HT-29 (cell line): ENCODE measurements at regions not wholly inside any gene's neighbourhood (a gene's known extent, or its start where the extent isn't known, plus 50 kb on each side); places are given as distances from the start of the nearest gene placed in this dataset.

Source experiments
- DNase-seq: peaks from one replicate; pipeline ENCODE4 v3.0.0-alpha.2; 2015; ENCODE audit warnings: low spot score

DNA sequence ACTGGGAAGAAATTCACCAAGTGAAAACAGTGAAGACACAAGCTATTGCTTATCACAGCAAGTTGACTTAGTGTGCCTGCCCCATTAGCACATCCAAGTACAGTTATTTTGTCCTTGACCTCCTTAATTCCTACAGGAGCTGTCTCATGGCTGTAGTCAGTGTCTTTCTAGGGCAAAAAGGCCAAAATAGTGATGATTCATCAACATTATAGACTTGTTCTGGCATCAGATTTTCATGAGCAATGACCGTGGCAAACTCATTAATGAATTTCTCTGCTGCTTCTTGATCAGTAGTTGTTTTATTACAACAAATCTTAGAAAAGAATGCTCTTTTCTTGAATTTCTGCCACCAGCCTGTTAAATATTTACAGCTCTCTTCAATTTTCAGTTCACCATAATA lies 1169.3 kb upstream of the DDX18 start:
- no peak for DNase-seq

DNA sequence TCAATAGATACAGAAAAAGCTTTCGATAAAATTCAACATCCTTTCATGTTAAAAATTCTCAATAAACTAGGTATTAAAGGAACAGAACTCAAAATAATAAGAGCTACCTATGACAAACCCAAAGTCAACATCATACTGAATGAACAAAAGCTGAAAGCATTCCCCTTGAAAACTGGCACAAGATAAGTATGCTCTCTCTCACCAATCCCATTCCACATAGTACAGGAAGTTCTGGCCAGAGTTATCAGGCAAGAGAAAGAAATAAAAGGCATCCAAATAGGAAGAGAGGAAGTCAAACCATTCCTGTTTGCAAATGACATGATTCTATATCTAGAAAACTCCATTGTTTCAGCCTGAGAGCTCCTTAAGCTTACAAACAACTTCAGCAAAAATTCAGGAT lies 1145.8 kb upstream of the DDX18 start:
- no peak for DNase-seq

DNA sequence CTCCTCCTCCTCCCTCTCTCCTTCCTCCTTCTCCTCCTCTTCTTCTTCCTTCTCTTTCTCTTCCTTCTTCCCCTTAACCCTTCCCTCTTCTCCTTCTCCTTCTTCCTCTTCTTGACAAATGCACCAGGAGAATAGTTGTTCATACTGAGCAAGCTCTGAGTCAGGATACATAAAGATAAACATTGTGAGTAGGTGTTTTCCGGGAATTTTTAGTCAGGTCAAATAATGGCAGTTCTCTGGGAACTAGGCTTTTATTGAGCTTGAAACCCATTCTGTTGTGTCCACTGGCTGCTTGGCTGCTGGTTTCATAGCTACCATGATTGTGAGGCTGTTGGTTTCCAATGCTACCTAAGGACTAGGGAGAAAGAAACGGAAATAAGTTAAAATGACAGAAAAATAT lies 1144.7 kb upstream of the DDX18 start:
- no peak for DNase-seq

DNA sequence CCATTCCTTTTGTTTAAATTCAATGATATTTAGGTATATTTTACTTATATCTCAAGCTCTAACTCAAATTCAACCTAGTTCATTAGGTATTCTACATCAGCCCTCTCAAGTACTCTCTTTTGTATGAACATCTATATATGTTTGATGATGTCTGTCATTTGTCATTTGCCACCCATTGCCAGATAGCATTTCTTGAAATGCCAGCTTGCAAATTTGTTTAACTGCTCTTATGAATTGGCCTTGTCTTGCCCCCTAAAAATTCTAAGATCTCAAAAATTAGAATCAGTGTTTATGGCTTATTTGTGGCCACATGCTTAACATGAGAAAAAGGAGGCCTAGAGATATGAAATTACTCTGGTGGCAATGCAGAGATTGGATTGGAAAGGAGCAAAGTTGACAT lies 1140.3 kb upstream of the DDX18 start:
- no peak for DNase-seq

DNA sequence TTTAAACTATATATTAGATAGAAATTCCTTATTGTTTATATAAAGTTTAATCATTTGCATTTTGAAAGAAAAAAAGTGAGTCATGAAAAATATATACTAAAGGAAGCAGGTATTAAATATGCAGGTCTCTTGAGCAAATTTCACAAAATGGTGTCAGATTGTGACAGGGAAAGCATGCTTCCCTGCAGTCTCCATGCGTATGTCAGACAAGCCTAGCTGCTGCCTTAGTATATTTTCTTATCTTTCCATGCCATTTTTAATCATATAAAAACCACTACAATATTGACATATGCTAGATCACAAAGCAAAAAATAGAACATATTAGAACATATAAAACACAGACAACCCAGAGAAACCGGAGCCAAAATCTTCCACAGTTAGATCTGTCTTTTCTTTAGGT lies 1137.7 kb upstream of the DDX18 start:
- DNase-seq: no peak

DNA sequence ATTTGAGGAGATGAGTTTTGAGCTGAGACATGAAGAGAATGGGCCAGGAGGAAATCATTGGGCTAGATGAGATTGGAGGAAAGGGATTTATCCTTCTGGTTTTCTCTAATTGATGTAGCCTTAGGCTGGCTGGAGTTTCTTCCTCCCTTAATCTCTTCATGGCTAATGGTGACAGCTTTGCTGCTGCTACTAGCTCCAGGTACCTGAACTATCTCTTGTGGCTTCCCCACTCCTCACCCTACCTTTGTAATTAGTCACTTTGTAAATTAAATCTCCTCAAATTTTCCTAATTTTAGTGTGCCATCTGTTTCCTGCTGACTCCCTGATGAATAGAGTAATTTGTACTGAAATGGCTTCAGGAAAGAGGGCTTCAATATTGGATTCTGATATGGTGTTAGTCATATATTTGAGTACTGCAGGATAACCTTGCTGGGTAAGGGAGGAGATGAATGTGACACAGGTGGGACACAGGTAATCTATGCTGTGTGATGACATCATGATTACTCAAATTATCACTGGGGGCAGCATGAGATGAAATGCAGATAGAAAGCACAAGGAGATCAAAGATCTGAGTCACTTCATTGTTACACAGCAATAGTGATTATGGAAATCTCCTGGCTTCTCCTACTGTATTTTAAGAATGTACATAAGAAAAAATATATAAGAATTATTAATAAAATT lies 1134.1 kb upstream of the DDX18 start:
- no peak for DNase-seq

DNA sequence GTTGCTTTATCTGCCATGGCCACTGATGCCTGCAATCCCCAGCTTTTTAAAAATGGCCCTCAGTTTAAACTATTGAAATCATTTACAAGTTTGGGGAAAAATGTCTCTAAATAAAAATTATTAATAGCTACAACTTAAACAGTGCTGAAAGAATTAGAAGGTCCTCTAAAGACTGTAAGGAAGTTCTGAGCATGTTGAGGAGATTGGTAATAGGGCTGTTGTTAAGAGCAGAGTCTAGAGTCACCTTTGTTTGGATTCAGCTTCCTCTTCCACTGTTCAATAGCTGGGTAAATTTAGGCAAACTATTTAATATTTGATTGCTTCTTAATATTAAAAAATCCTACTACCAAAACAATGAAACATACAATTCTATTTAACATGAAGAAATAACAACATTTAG lies 1127.1 kb upstream of the DDX18 start:
- DNase-seq: no peak

DNA sequence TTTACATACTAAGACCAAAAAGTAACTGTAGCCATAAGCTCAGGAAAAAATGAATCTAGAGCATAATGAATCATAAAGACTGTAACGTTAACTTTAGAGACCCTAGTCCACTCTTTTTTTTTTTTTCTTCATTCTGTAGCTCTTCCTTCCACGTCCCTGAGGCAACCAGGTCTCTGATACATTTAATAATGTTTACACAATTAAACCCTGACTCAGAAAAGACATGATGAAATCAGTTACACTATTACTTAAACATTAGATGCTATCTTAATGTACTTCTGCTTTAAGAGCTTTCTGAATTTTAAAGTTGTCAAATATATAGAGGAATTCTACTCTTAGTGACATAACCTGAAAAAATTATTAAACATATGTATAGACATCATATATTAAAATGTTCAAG lies 1121.5 kb upstream of the DDX18 start:
- no peak for DNase-seq

DNA sequence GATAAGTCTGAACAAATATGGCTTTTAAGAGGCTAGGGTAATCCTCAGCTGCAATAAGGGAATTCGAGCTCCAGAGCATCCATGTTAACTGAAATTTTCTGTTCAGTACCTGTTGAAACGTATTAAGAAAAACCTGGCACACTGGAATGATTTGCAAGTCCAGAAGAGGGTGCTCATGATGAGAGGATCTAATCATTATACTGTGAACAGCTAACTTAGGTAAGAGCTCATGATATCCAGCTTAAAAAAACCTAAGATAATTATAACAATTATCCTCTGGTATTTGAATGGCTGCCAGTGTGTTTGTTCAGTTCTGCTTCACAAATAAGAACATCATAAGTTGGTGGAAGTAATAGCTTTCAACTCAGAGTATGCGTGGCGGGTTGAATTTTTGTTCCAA lies 1118.3 kb upstream of the DDX18 start:
- DNase-seq: peak; percentile 1

DNA sequence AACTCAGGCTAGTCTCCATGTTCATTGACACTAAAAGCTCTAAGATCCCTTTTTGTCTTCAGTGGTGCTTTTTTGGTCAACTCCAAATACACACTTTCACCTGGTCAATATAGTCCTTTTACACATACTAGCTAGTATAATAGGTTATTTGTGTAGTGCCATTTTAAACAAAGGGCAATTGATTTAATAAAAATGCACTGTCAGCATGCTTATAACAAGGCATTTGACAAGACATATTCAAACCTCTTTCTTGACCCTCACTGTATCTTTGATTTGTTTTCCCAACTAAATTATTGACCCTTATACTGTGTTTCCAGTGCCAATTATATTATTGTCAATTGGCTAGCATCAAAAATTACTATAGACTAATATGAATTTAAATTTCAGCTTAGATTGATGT lies 1117.6 kb upstream of the DDX18 start:
- no peak for DNase-seq

DNA sequence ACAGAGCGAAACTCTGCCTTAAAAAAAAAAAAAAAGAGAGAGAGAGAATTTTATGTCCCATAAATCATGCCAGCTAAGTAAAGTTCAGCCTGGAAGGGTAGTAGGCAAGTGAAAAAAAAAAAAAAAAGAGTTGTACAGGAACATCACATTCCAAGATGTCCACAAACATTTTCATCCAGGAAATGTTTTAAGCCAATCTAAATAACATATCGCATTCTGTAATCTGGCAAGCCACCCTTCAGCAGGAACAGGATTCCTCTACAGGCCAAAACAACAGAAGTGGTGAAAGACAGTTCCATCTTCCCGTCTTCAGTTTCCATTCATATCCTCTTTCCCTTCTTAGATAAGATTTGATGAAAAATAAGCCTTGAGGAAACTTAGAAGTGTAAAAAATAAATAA lies 1108.1 kb upstream of the DDX18 start:
- DNase-seq: no peak

DNA sequence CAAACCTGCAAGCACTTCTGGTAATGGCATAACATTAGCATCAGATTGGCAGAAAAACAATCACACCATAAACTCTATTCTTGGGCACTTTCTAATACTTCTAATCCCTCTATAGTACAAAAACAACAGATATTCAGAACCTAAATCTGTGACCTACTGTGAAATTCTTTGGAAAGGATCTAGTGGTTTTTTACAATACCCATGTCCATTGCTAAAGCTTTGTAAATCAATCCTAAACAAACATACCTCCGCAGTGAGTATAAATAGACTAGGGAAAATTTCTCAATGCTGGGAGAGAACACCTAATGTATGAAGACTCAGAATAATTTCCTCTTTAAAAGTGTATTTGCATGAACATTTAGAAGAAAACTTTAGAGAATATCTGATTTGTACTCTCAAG lies 1098.5 kb upstream of the DDX18 start:
- no peak for DNase-seq

DNA sequence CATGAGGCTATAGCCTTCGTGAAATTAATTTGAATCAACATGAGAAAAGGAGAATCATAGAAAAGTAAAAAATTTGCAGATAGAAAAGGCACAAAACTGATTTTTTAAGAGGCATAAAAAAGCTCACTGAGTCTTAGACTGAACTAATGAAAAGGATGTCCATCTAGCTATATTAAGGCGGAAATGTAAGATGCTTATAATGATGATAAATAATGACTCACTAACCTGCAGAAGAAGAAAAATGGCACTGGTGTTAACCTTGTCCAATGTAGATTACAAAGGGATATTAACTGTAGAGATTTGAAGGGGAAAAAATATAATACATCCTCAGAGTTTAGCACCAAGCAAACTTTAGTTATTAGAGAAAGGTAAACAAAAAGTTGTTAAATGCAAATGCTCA lies 1098.0 kb upstream of the DDX18 start:
- no peak for DNase-seq

DNA sequence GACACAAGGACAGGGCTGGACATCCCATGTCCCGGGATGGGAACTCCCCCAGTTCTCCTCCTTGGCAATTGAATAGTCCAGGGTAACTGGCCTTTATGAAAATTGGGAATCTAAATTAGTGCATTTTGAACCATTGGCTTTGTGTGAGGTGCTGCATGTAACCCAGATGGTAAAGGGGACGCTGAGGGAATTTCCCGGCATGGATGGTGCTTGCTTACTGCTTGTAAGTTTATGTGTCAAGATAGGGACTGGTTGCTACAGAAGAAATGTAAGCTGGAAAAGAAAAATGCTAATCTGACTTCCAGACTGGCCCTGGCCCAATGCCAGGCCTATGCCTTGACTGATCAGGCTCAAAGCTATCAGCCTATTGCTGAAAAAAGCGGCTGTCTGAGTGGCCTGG lies 1096.7 kb upstream of the DDX18 start:
- no peak for DNase-seq

DNA sequence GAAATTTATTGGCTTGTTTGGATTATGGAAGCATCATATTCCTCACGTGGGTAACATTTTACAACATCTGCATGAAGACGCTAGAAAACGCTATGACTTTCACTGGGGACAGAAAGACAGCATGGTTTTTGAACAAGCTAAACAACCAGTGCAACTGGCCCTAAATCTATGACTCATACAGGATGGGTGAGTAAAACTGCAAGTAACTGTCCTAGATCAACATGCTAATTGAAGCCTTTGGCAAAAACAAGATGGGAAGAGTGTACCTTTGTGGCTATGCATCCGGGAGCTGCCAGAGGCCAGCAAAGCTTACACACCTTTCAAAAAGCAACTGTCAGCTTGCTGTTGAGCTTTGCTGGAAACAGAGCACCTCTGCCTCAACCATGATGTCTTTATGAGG lies 1096.0 kb upstream of the DDX18 start:
- no peak for DNase-seq

DNA sequence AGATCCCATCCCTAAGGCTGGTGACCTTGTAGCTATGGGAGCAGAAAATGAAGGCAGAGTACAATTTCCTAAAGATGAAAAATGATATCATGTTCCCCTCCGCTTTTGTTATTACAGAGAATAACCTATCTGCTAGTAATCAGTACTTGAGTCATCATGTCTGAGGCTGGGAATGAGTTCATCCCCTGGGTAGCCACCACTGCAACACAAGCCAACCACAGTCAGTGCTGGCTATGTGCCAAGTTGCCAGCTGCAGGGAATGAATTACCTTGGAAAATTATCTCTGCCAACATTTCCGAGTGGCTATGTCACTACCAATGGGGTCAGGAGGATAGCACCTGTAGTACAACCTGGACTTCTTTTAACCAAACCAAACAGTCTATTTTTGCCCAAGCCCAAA lies 1094.7 kb upstream of the DDX18 start:
- no peak for DNase-seq

DNA sequence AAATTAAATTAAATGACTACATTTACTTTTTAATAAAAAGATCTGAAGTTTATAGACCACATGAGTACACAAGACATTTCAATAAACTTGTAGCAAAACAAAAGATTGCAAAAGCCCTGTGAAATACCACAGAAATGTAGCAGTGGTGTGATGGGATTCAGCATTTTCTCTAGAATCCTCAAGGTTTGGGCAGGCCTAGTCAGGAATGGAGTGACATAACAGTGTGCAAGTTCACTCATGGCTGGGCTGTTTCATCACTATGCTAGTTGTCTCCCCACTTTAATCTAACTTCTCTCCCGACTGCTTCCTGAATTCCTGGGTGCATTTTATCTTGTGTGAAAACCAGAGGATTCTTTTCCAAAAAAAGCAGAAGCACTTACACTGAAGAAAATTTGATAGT lies 1089.9 kb upstream of the DDX18 start:
- no peak for DNase-seq

DNA sequence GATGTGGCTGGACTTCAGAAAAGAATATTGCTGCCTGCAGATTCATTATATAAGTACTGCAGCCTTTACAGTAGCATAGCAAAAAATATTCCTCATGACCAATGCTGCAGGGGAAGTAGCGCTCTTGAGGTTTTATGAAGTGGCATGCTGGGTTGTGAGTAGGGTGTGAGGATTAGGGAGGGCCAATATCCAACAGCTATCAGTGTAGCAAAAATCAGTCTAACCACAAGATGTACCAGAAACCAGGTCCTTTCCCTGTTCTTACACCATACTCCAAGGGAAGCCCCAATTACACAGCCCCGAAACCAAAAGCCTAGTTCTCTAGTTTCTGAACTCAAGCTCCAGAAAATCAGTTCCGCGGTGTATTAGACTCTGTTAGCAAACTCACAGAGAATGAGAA lies 1082.2 kb upstream of the DDX18 start:
- no peak for DNase-seq

DNA sequence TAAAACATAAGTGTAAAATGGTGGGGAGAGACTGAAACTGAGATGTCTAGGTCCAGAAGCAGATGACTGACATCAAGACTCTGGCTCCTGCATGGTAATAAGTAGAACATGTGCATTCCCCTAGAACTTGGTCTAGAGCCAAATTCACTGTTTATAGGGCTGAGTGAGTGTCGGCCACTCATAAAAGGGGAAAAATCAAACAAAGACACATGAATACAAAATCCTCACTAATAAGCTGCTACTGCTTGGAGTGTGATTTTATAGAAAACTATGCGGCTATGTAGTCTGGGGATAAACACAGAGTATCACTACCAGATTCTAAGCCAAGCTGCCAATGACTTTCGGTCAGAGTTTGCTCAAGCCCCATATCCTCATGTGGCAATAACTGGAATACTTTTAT lies 1080.8 kb upstream of the DDX18 start:
- DNase-seq: no peak

DNA sequence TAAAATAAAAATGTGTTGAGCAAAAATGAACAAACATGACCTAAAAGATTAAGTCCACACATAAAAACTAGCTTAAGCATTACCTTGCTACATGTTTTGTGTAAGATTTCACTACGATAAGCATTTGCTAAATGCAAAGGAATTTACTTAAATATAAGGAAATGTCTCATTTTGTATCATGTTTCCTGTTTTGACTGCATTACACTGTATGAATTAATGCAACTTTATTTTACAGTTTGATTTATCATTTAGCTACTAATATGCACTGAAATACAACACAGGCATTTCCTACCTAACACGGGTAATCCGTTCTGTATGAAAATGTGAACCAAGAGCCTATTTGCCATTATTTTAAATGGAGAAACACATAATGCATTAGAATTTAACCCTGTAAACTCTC lies 1076.5 kb upstream of the DDX18 start:
- DNase-seq: no peak

DNA sequence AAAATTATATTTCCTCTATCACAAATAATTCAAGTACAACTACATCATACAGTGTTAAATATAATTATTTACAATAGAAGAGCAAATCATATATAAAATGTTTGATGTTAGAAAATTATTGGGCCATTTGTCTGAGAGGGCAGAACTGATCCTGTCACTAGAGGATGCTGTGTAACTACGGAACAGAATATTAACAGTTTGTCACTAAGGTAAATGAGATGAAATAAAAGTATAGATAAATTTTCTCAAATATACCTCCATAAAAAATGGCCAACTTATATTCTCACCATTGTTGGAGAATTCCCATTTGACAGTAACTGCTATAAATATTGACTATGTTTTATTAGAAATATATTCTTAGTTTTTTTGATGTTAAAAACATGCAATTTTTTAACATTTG lies 1067.4 kb upstream of the DDX18 start:
- no peak for DNase-seq

DNA sequence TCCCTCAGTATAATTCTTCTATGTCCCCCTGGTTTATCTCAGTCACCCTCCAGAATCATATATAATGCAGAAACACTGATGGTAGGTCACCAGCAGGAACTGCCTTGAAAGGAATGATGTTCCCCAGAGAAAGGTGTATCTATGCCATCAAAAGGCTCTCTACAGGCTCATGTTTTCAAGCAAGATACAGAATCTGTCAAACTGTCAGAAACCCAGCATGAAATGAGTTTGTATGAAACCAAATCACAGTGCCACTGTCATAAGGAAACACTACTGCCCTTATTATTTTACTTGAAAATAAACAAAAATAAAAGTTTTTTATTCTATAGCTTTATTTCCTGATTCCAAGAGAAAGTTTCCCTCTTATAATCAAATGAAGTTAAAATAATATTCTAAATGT lies 1064.5 kb upstream of the DDX18 start:
- DNase-seq: no peak

DNA sequence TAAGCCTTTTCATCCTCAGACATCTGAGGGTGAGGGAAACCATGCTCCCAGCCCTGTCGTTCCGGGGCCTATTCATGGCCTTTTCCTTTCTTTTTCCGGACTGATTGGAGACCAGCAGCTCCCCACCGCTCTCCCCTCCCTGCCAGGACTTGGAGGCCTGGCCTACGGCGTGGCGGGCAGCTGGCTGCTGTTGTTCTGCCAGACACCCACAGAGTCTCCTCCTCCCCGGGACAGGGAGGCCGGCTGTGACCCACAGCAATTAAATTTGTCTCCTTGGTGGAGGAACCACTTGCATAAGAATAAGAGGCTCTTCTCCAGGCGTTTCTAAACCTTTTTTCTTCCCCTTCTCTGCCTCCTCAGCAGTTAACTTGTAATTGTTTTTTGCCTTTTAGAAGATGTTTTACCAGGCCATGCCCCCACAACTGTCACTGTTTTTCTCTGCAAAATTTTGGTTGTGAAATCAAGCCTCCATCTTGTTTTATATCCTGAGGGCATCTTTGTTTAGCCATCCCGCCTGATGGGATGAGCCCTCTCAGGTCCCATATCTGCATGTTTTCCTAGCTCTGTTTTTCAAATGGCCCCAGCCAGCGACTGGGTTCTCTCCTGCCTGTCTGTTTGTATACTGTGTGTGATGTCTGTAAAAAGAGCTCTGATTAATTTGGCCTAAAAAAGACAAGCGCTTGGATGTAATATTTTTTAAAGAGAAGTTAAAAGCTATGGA lies 1060.0 kb upstream of the DDX18 start:
- DNase-seq: no peak

DNA sequence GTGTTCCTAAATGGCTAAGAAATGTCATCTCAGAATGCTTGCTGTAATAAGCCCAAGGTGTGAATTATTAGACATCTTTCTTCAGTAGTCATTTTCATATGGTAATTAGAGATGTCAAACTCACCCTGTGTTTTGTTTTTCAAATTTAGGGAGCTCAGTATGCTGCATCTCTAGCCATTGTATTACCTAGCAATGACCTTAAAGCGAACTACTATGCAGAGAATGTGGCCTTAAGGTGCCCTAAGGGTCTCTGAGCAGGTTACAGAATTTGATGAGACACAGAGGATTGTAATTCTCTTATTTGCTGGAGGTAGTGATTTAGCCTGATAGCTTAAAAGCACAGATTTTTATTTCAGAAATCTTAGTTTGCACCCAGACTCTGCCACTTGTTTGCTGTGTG lies 1052.6 kb upstream of the DDX18 start:
- no peak for DNase-seq
